Endothelial cell of umbilical vein (primary cell): ENCODE measurements at regions not wholly inside any gene's neighbourhood (a gene's known extent, or its start where the extent isn't known, plus 50 kb on each side); places are given as distances from the start of the nearest gene placed in this dataset.

ENCODE experiments used
- BruUV-seq: library from RNA; stranded (reverse); fragments of 400-500 nt; replicated peaks from 2 replicates; lab custom pipeline; 2021; lab: Mats Ljungman, UMichigan
- CTCF ChIA-PET: fragments of 300-600, 350-600 bp; sonication (Branson Sonifier 250); formaldehyde crosslinking; loops from one replicate; lab custom pipeline; 2021; ENCODE audit warnings: antibody characterized with exemption, inconsistent platforms; lab: Charles Lee
- POLR2A ChIA-PET: fragments of 300-600, 350-600 bp; sonication (Branson Sonifier 250); formaldehyde crosslinking; loops from one replicate; lab custom pipeline; 2021; ENCODE audit warnings: antibody characterized with exemption, inconsistent platforms; lab: Charles Lee
- DNase-seq: peaks from one replicate; pipeline ENCODE4 v3.0.0-alpha.2; 2011; ENCODE audit warnings: low read depth, low spot score
- FAIRE-seq: peaks from 2 replicates; lab custom pipeline; 2011; peaks lifted over from hg19 to GRCh38; lab: Jason Lieb, UNC
- H2AFZ ChIP-seq: 2 replicates; pipeline ENCODE4 v1.6.0; 2012; ENCODE audit warnings: low read depth, low read length, control low read depth, inconsistent platforms
- H3K27ac ChIP-seq: 2 replicates; pipeline ENCODE4 v1.5.1; 2011; ENCODE audit warnings: low read depth, mild to moderate bottlenecking, control low read depth, low read length, moderate library complexity; ENCODE audit not compliant: insufficient read depth
- H3K27me3 ChIP-seq, 2 experiments: 2 replicates each; pipeline versions ENCODE4 v1.6.0 to v1.6.1; 2011; ENCODE audit warnings: low read length in 2 of 2, mixed read lengths in 1 of 2; ENCODE audit not compliant: control insufficient read depth in 2 of 2, insufficient read depth in 2 of 2
- H3K36me3 ChIP-seq, 2 experiments: 2 replicates in 1 of 2; 3 replicates in 1 of 2; pipeline ENCODE4 v1.5.1; 2011; ENCODE audit warnings: low read length in 2 of 2, mild to moderate bottlenecking in 1 of 2, moderate library complexity in 1 of 2; ENCODE audit not compliant: control insufficient read depth in 2 of 2, insufficient read depth in 2 of 2; ENCODE audit errors: extremely low read depth in 1 of 2
- H3K4me1 ChIP-seq: 3 replicates; pipeline ENCODE4 v1.5.1; 2011; ENCODE audit warnings: mild to moderate bottlenecking, low read length; ENCODE audit not compliant: control insufficient read depth, insufficient read depth; ENCODE audit errors: extremely low read depth
- H3K4me2 ChIP-seq: 2 replicates; pipeline ENCODE4 v1.6.1; 2011; ENCODE audit warnings: low read length, control low read depth, mixed read lengths; ENCODE audit not compliant: insufficient read depth
- H3K4me3 ChIP-seq, 3 experiments: fragments of 200-600 bp in 1 of 3; sonication (generic), shearing (Covaris generic) in 1 of 3; replicated peaks in 1 of 3; 2 replicates each; pipeline ENCODE4 v1.5.1; 2011 to 2016; ENCODE audit warnings: control low read depth in 3 of 3, low read length in 3 of 3, mild to moderate bottlenecking in 2 of 3, inconsistent platforms in 1 of 3, low read depth in 1 of 3, moderate library complexity in 1 of 3; ENCODE audit not compliant: insufficient read depth in 1 of 3
- H3K79me2 ChIP-seq: 2 replicates; pipeline ENCODE4 v1.6.0; 2012; ENCODE audit warnings: low read length, inconsistent platforms; ENCODE audit not compliant: control insufficient read depth, insufficient read depth
- H3K9ac ChIP-seq: replicated peaks from 2 replicates; pipeline ENCODE3; 2011; ENCODE audit warnings: low read length, control low read depth; ENCODE audit not compliant: insufficient read depth; ENCODE audit errors: extremely low read depth
- H3K9me1 ChIP-seq: replicated peaks from 3 replicates; pipeline ENCODE4 v1.6.0; 2011; ENCODE audit warnings: mild to moderate bottlenecking, low read length; ENCODE audit not compliant: control insufficient read depth, insufficient read depth; ENCODE audit errors: extremely low read depth
- H3K9me3 ChIP-seq: replicated peaks from 2 replicates; pipeline ENCODE4 v1.5.1; 2012; ENCODE audit warnings: low read length, inconsistent platforms; ENCODE audit not compliant: control insufficient read depth, insufficient read depth
- H4K20me1 ChIP-seq: replicated peaks from 2 replicates; pipeline ENCODE3; 2011; ENCODE audit warnings: mild to moderate bottlenecking, low read length; ENCODE audit not compliant: control insufficient read depth, insufficient read depth; ENCODE audit errors: extremely low read depth
- GATA2 ChIP-seq: IDR thresholded peaks from 2 replicates; pipeline ENCODE4 v1.7.0; 2011; ENCODE audit warnings: low read depth, mild to moderate bottlenecking, moderate library complexity, mixed read lengths, low read length; ENCODE audit not compliant: insufficient read length, insufficient read depth
- POLR2A ChIP-seq: IDR thresholded peaks from 2 replicates; pipeline ENCODE4 v1.6.1; 2012; ENCODE audit warnings: low read depth, mild to moderate bottlenecking, control low read depth, low read length
- POLR2AphosphoS5 ChIP-seq: IDR thresholded peaks from 2 replicates; pipeline ENCODE4 v1.6.1; 2012; ENCODE audit warnings: low read depth, mild to moderate bottlenecking, control low read depth, low read length, moderate library complexity; ENCODE audit not compliant: insufficient read depth
- dilution Hi-C: fragments of 300-500 bp; cut with MboI; formaldehyde crosslinking; loops from one replicate; pipeline ENCODE4 v1.15.0; 2019; ENCODE audit warnings: low sequenced_read_pairs; ENCODE audit not compliant: extremely low pct_ligation_motif_present
- intact Hi-C: fragments of 100-400 bp; cut with micrococcal nuclease; formaldehyde crosslinking; loops from one replicate; pipeline ENCODE4 v1.10.0; 2022

GRCh38 chr6:137655291-137655690, 161.1 kb upstream of the OLIG3 start:
- no peak for FAIRE-seq
- DNase-seq = no peak
- Histone ChIP-seq H3K4me1 (no peaks in the 10 kb centered on the region), H3K9me3 (no peaks in the 10 kb centered on the region), H3K27ac (no peak overlapping the region), H3K4me3 (no peak overlapping the region), H3K4me2 (no peak overlapping the region), H3K27me3 (peaks cover 3 to 8% of the 10 kb centered on the region in 2 experiments), H3K79me2 (no peaks in the 10 kb centered on the region), H3K9me1 (no peaks in the 10 kb centered on the region), H2AFZ (no peak overlapping the region), H3K9ac (no peak overlapping the region), H3K36me3 (no peaks in the 10 kb centered on the region), H4K20me1 (no peaks in the 10 kb centered on the region)
- intact Hi-C loops (no loop called here), dilution Hi-C loops (no loop called here)
- ChIA-PET POLR2A (no interaction called here), CTCF (no interaction called here)
- BruUV-seq = no TSS peak
- no peak for TF ChIP-seq GATA2
- no peak for TF ChIP-seq POLR2A

GRCh38 chr6:137656735-137657134, 162.5 kb upstream of the OLIG3 start:
- CTCF ChIA-PET = interaction anchor here (0.6 kb wide), 1 partner anchor 86 kb away, joined by 3 read pairs; no protein-coding TSS in a partner anchor
- no peak for FAIRE-seq
- no TSS peak for BruUV-seq

More at GRCh38 chr6:137656735-137657134, 162.5 kb upstream of the OLIG3 start:
- dilution Hi-C loops = no loop called here
- intact Hi-C loops = no loop called here
- no peaks in the 10 kb centered on the region for H3K9me3 ChIP-seq
- no peaks in the 10 kb centered on the region for H3K36me3 ChIP-seq
- H4K20me1 ChIP-seq = no peaks in the 10 kb centered on the region
- no peak overlapping the region for H2AFZ ChIP-seq
- H3K9me1 ChIP-seq = no peaks in the 10 kb centered on the region
- POLR2A ChIA-PET = no interaction called here
- no peak for TF ChIP-seq POLR2AphosphoS5
- H3K4me1 ChIP-seq = no peaks in the 10 kb centered on the region
- H3K27ac ChIP-seq = no peak overlapping the region
- no peak overlapping the region for H3K4me2 ChIP-seq
- no peak overlapping the region for H3K4me3 ChIP-seq
- H3K9ac ChIP-seq = no peak overlapping the region
- H3K79me2 ChIP-seq = no peaks in the 10 kb centered on the region
- H3K27me3 ChIP-seq = peaks cover 3 to 8% of the 10 kb centered on the region in 2 experiments
- no peak for DNase-seq
